ENCODE measurements at regions not wholly inside any gene's neighbourhood (a gene's known extent, or its start where the extent isn't known, plus 50 kb on each side); places are given as distances from the start of the nearest gene placed in this dataset.

DNA sequence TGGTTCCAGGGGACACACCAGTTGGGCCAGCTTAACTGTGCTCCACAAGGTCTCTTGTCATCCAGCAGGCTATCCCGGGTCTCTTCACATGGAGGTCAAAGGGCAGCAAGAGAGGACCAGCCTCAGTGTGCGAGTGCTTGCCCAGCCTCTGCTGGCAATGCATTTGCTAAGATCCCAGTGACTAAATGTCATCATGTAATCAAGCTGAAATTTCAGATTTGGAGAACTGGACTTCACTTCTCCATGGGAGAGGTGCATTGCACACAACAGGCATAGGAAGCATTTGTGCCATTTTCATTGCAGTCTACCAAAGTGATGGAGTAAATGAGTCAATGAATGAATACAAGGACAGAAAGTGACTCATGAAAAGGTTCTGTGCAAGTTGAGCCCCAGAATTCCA is 51.2 kb upstream of the KDM8 start:
- TF ChIP-seq, protein P1, sequence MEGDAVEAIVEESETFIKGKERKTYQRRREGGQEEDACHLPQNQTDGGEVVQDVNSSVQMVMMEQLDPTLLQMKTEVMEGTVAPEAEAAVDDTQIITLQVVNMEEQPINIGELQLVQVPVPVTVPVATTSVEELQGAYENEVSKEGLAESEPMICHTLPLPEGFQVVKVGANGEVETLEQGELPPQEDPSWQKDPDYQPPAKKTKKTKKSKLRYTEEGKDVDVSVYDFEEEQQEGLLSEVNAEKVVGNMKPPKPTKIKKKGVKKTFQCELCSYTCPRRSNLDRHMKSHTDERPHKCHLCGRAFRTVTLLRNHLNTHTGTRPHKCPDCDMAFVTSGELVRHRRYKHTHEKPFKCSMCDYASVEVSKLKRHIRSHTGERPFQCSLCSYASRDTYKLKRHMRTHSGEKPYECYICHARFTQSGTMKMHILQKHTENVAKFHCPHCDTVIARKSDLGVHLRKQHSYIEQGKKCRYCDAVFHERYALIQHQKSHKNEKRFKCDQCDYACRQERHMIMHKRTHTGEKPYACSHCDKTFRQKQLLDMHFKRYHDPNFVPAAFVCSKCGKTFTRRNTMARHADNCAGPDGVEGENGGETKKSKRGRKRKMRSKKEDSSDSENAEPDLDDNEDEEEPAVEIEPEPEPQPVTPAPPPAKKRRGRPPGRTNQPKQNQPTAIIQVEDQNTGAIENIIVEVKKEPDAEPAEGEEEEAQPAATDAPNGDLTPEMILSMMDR (IDR thresholded peaks at IDR 0.05; ENCODE audit: extremely low read depth, insufficient read depth, missing control alignments) = no peak
- DNase-seq (ENCODE audit: low spot score) = no peak
- in situ Hi-C loops (cut with MboI; ENCODE audit: low pct_unique_long_range_greater_than_20kb, low sequenced_read_pairs, unreplicated experiment) = no loop called here

DNA sequence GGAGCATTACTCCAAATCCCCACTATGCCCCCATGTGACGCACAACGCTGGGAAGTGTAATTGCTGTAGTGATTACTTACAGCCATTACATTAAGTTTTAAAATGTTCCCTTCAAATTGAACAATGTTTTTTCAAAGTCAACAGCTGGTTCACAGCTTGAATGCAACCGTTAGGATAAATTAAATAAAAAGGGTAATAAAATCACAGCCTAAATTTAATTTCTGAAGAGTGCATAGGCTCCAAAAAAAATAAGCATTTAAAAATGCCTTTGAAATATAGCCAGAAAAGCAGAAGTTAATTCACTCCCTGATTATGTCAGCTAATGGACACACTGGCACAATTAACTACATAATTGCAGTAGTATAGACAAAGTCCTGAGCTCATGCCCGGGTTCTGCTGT is 50.5 kb upstream of the KDM8 start:
- TF ChIP-seq, protein P1 (IDR thresholded peaks at IDR 0.05; ENCODE audit: extremely low read depth, insufficient read depth, missing control alignments) = no peak

More for the DNA sequence above, 50.5 kb upstream of the KDM8 start:
- DNase-seq (ENCODE audit: low spot score) = no peak
- in situ Hi-C loops (cut with MboI; ENCODE audit: low pct_unique_long_range_greater_than_20kb, low sequenced_read_pairs, unreplicated experiment) = no loop called here

All from GM13977 (cell line).